Neutrophil (primary cell): ENCODE measurements at regions not wholly inside any gene's neighbourhood (a gene's known extent, or its start where the extent isn't known, plus 50 kb on each side); places are given as distances from the start of the nearest gene placed in this dataset.
A peak's percentile ranks its signal among the peaks of the same experiment; 100 is the strongest.

ENCODE experiments used
- H3K27ac ChIP-seq: fragments of 200-600 bp; sonication (generic); 2 replicates; pipeline ENCODE4 v1.5.1; 2016; ENCODE audit warnings: mild to moderate bottlenecking, moderate library complexity
- H3K27me3 ChIP-seq: fragments of 200-600 bp; sonication (generic); 2 replicates; pipeline ENCODE4 v1.6.0; 2016; ENCODE audit warnings: mild to moderate bottlenecking
- H3K36me3 ChIP-seq: fragments of 200-600 bp; sonication (generic); 2 replicates; pipeline ENCODE4 v1.5.1; 2017
- H3K4me1 ChIP-seq, 2 experiments: fragments of 200-600 bp in 1 of 2; sonication (generic) in 1 of 2; 1 replicate in 1 of 2; 2 replicates in 1 of 2; pipeline versions ENCODE4 v1.5.1 to v1.6.1; 2013 to 2016; ENCODE audit warnings: low read depth in 1 of 2, low read length in 1 of 2, mild to moderate bottlenecking in 1 of 2, moderate library complexity in 1 of 2; ENCODE audit not compliant: control insufficient read depth in 1 of 2, insufficient read depth in 1 of 2
- H3K4me3 ChIP-seq, 2 experiments: fragments of 200-600 bp in 1 of 2; sonication (generic) in 1 of 2; 1 replicate in 1 of 2; 2 replicates in 1 of 2; pipeline ENCODE4 v1.5.1; 2013 to 2016; ENCODE audit warnings: low read depth in 1 of 2, low read length in 1 of 2, mild to moderate bottlenecking in 1 of 2, moderate library complexity in 1 of 2
- H3K9me3 ChIP-seq: fragments of 200-600 bp; sonication (generic); 2 replicates; pipeline ENCODE4 v1.5.1; 2016
- TF ChIP-seq, protein P1 (sequence below): fragments of 200-600 bp; sonication (generic); IDR thresholded peaks from 2 replicates; pipeline ENCODE4 v1.5.1; 2016; ENCODE audit warnings: antibody characterized with exemption

DNA sequence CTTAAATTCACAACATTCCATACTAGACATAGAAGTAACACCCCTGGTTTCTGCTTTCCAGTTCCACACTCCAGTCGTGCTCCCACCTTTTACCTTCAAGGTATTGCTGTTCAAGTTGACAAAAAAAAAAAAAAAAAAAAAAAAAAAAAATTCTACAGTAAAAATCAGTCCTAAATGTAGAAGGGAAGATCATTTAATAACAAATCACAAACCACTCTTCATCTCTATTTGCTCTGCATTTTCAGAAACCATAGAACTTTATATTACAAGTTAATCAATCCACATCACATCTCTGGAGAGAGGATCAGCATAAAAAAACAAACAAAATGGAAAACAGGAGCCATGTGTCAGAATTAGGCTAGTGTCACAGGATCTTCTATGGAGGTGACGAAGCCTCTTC, 206.3 kb upstream of the KLF14 start:
- TF ChIP-seq, protein P1, sequence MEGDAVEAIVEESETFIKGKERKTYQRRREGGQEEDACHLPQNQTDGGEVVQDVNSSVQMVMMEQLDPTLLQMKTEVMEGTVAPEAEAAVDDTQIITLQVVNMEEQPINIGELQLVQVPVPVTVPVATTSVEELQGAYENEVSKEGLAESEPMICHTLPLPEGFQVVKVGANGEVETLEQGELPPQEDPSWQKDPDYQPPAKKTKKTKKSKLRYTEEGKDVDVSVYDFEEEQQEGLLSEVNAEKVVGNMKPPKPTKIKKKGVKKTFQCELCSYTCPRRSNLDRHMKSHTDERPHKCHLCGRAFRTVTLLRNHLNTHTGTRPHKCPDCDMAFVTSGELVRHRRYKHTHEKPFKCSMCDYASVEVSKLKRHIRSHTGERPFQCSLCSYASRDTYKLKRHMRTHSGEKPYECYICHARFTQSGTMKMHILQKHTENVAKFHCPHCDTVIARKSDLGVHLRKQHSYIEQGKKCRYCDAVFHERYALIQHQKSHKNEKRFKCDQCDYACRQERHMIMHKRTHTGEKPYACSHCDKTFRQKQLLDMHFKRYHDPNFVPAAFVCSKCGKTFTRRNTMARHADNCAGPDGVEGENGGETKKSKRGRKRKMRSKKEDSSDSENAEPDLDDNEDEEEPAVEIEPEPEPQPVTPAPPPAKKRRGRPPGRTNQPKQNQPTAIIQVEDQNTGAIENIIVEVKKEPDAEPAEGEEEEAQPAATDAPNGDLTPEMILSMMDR: no peak
- peaks cover 30% of the 10 kb centered on the region for H3K36me3 ChIP-seq
- H3K27me3 ChIP-seq: no peaks in the 10 kb centered on the region
- H3K9me3 ChIP-seq: no peaks in the 10 kb centered on the region
- H3K4me3 ChIP-seq: peak overlapping the region in 1 of 2 experiments; percentile 48
- H3K27ac ChIP-seq: peak overlapping the region; percentile 64
- H3K4me1 ChIP-seq: peaks cover 22 to 24% of the 10 kb centered on the region in 2 experiments

GRCh38 chr7:130940907-130941306, 206.9 kb upstream of the KLF14 start:
- H3K27me3 ChIP-seq: no peaks in the 10 kb centered on the region
- H3K4me1 ChIP-seq: peaks cover 22 to 24% of the 10 kb centered on the region in 2 experiments
- H3K4me3 ChIP-seq: peak overlapping the region; percentile 23 to 48
- peak overlapping the region; percentile 64 for H3K27ac ChIP-seq
- TF ChIP-seq, protein P1: no peak
- no peaks in the 10 kb centered on the region for H3K9me3 ChIP-seq
- H3K36me3 ChIP-seq: peaks cover 27% of the 10 kb centered on the region

GRCh38 chr7:130941322-130942210, 207.6 kb upstream of the KLF14 start:
- Histone ChIP-seq H3K36me3 (peaks cover 27% of the 10 kb centered on the region), H3K9me3 (no peaks in the 10 kb centered on the region), H3K4me3 (peak overlapping the region; percentile 23 to 48), H3K27ac (peak overlapping the region; percentile 64), H3K27me3 (no peaks in the 10 kb centered on the region), H3K4me1 (peaks cover 22 to 24% of the 10 kb centered on the region in 2 experiments)
- TF ChIP-seq, protein P1: no peak

- Histone ChIP-seq H3K36me3 (peaks cover 27% of the 10 kb centered on the region), H3K27me3 (no peaks in the 10 kb centered on the region), H3K4me1 (peaks cover 22 to 24% of the 10 kb centered on the region in 2 experiments), H3K27ac (peak overlapping the region; percentile 64), H3K4me3 (no peak overlapping the region), H3K9me3 (no peaks in the 10 kb centered on the region)
- TF ChIP-seq, protein P1: no peak
These were observed 208.4 kb upstream of the KLF14 start for GRCh38 chr7:130942211-130942964.

DNA sequence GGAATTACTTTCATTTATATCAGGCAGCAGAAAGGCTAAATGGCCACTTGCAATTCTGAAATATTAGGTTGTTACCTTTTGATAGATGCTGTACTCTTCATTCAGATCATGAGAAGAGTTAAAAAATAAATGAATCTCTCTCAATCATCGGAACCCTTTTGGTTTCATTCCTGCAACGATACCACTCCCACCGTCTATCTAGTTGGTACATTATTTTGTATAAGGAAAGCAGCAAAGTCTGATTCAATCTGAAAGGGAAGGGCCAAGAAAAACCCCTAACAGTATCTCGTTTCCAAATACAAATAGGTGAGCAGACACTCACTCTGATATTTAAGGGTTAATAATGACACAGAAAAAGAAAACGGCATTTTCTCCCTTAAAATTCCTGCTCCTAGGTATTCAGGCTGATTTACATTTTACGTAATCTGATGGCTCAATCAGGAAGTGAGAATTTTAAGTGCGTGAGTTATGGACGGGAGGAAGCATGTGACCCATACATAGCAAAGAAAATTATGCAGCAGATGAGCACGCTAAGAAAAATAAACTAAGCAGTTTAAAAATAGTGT, 209.4 kb upstream of the KLF14 start:
- H3K4me3 ChIP-seq: peak overlapping the region; percentile 12 to 13
- H3K27ac ChIP-seq: peak overlapping the region; percentile 64
- no peaks in the 10 kb centered on the region for H3K9me3 ChIP-seq
- H3K36me3 ChIP-seq: peaks cover 27% of the 10 kb centered on the region
- peaks cover 22 to 24% of the 10 kb centered on the region in 2 experiments for H3K4me1 ChIP-seq
- TF ChIP-seq, protein P1: no peak
- no peaks in the 10 kb centered on the region for H3K27me3 ChIP-seq
